Ishikawa (cell line): ENCODE measurements at regions not wholly inside any gene's neighbourhood (a gene's known extent, or its start where the extent isn't known, plus 50 kb on each side); places are given as distances from the start of the nearest gene placed in this dataset.

Experiments used
- CEBPB ChIP-seq: IDR thresholded peaks from 2 replicates; pipeline ENCODE4 v1.6.1; 2012
- CREB1 ChIP-seq: IDR thresholded peaks from 2 replicates; pipeline ENCODE4 v1.6.1; 2012; ENCODE audit warnings: low read depth
- EGR1 ChIP-seq: IDR thresholded peaks from 2 replicates; pipeline ENCODE4 v1.6.1; 2012
- EP300 ChIP-seq: IDR thresholded peaks from 2 replicates; pipeline ENCODE4 v1.6.1; 2012; ENCODE audit warnings: borderline replicate concordance
- FOXM1 ChIP-seq: IDR thresholded peaks from 2 replicates; pipeline ENCODE4 v1.6.1; 2012; ENCODE audit warnings: low read depth, borderline replicate concordance
- NFIC ChIP-seq: IDR thresholded peaks from 2 replicates; pipeline ENCODE4 v1.6.1; 2012
- RAD21 ChIP-seq: IDR thresholded peaks from 2 replicates; pipeline ENCODE4 v1.6.1; 2012; ENCODE audit warnings: low read depth
- TAF1 ChIP-seq: IDR thresholded peaks from 2 replicates; pipeline ENCODE4 v1.6.1; 2012; ENCODE audit warnings: low read depth, mild to moderate bottlenecking
- TCF12 ChIP-seq: IDR thresholded peaks from 2 replicates; pipeline ENCODE4 v1.6.1; 2012; ENCODE audit warnings: low read depth
- TEAD4 ChIP-seq: IDR thresholded peaks from 2 replicates; pipeline ENCODE4 v1.6.1; 2012
- USF1 ChIP-seq: IDR thresholded peaks from 2 replicates; pipeline ENCODE4 v1.6.1; 2012
- YY1 ChIP-seq: IDR thresholded peaks from 2 replicates; pipeline ENCODE4 v1.6.1; 2012; ENCODE audit warnings: low read depth
- ZBTB7A ChIP-seq: IDR thresholded peaks from 2 replicates; pipeline ENCODE4 v1.6.1; 2012; ENCODE audit warnings: low read depth
- TF ChIP-seq, protein P1 (sequence below): IDR thresholded peaks from 2 replicates; pipeline ENCODE4 v1.6.1; 2012; ENCODE audit warnings: low read depth, mild to moderate bottlenecking
- TF ChIP-seq, protein P2 (sequence below): IDR thresholded peaks from 2 replicates; pipeline ENCODE4 v1.6.1; 2012

GRCh38 chr10:123348691-123349572, 194.7 kb downstream of the BUB3 start:
- TF ChIP-seq USF1, result no peak
- TF ChIP-seq EP300, result no peak
- TF ChIP-seq YY1, result no peak
- TF ChIP-seq CEBPB, result no peak
- TF ChIP-seq RAD21, result no peak

DNA sequence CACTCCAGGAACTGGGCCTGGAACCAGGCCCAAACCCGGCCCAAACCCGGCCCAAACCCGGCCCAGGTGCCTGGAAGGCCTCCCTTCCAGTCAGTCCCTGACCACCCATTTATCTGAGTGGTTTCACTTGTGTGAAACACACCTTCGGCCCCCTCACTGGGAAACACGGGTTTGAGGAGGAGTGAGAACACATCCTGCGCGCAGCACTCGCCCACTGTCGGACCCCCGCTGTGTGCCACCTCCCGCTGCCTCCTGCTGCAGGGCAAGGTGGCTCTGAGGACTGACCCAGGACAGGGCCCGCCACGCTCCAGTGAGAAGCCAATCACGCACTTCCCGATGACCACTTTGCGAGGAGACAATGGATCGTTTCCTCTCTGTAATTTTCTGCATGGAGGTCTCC, 197.5 kb downstream of the BUB3 start:
- TF ChIP-seq TCF12 (no peak), YY1 (no peak), RAD21 (no peak), ZBTB7A (no peak), FOXM1 (no peak), TEAD4 (no peak), CREB1 (no peak), NFIC (no peak), TAF1 (no peak), EGR1 (no peak), CEBPB (no peak), EP300 (no peak), USF1 (no peak)
- TF ChIP-seq, protein P1, sequence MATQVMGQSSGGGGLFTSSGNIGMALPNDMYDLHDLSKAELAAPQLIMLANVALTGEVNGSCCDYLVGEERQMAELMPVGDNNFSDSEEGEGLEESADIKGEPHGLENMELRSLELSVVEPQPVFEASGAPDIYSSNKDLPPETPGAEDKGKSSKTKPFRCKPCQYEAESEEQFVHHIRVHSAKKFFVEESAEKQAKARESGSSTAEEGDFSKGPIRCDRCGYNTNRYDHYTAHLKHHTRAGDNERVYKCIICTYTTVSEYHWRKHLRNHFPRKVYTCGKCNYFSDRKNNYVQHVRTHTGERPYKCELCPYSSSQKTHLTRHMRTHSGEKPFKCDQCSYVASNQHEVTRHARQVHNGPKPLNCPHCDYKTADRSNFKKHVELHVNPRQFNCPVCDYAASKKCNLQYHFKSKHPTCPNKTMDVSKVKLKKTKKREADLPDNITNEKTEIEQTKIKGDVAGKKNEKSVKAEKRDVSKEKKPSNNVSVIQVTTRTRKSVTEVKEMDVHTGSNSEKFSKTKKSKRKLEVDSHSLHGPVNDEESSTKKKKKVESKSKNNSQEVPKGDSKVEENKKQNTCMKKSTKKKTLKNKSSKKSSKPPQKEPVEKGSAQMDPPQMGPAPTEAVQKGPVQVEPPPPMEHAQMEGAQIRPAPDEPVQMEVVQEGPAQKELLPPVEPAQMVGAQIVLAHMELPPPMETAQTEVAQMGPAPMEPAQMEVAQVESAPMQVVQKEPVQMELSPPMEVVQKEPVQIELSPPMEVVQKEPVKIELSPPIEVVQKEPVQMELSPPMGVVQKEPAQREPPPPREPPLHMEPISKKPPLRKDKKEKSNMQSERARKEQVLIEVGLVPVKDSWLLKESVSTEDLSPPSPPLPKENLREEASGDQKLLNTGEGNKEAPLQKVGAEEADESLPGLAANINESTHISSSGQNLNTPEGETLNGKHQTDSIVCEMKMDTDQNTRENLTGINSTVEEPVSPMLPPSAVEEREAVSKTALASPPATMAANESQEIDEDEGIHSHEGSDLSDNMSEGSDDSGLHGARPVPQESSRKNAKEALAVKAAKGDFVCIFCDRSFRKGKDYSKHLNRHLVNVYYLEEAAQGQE, result no peak
- TF ChIP-seq, protein P2, sequence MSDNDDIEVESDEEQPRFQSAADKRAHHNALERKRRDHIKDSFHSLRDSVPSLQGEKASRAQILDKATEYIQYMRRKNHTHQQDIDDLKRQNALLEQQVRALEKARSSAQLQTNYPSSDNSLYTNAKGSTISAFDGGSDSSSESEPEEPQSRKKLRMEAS, result no peak

GRCh38 chr10:123354521-123354920, 200.3 kb downstream of the BUB3 start:
- TF ChIP-seq TAF1 (no peak), ZBTB7A (no peak), EGR1 (no peak), USF1 (no peak), CEBPB (no peak), CREB1 (no peak), TEAD4 (no peak), YY1 (no peak)
- TF ChIP-seq, protein P2, result no peak
- TF ChIP-seq, protein P1, result no peak

DNA sequence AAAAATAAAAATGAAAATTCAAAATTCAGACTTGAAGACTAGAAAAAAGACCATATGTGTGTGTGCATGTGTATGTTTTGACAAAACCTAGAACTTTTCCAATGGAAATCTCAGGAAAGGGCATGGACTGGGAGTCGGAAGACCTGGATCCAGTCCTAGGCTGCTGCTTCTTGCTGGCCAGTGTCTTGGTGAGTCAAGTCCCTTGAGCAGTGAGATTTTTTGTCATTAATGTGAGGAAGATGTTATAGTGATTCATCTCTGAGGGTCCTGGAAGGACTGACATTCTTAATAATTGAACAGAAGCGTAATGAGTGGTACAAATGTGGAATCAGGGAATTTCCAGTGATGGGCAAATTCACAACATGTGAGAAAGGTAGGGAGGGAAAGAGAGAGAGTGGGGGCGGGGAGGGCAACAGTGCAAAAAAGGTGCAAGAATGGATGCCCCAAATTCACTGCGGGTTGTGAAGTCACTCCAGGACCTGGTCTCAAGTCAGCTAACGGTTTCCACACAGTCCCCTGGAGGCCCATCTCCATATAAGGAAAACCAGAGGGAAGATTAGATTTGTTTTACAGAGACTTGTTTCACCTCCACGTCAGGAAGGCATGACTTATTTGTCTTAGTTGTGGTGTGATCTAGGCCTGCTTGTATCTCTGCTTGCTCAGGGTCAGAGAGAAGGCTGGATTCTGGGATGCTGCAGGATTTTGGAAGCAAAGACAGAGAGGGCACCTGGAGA, 201.7 kb downstream of the BUB3 start:
- TF ChIP-seq YY1 (no peak), CREB1 (no peak), TEAD4 (no peak), EGR1 (no peak), RAD21 (no peak), EP300 (no peak), ZBTB7A (no peak), FOXM1 (no peak), TAF1 (no peak), TCF12 (no peak), USF1 (no peak), CEBPB (no peak), NFIC (no peak)
- TF ChIP-seq, protein P1, result no peak
- TF ChIP-seq, protein P2, result no peak
